ENCODE measurements at regions not wholly inside any gene's neighbourhood (a gene's known extent, or its start where the extent isn't known, plus 50 kb on each side); places are given as distances from the start of the nearest gene placed in this dataset.
A peak's percentile ranks its signal among the peaks of the same experiment; 100 is the strongest.

DNA sequence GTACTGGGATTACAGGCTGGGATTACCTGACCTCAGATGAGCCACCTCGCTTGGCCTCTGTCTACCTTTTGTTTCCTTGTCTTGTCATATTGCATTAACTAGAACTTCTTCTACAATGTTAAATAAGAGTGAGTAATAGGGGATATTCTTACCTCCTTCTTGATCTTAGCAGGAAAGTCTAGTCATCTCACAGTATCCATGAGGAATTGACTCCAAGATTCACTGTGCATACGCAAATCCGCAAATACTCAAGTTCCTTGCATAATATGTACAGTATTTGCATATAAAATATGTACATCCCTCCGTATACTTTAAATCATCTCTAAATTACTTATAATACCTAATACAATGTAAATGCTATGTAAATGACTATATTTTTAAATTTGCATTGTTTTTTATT, 78.3 kb downstream of the POLR1D start:
- ChIA-PET CTCF (ENCODE audit: partially characterized antibody) (no interaction called here), POLR2A (ENCODE audit: partially characterized antibody) (no interaction called here)
- H3K9me3 Mint-ChIP-seq, result peaks cover 0 to 40% (median 30%) of the 10 kb centered on the region in 8 donors
- Histone ChIP-seq H3K4me3 (ENCODE audit: low read length in 2 of 2) (no peak overlapping the region), H3K27me3 (ENCODE audit: insufficient read depth, low read length) (no peaks in the 10 kb centered on the region), H3K4me1 (ENCODE audit: insufficient read depth, low read length) (no peaks in the 10 kb centered on the region), H3K9me3 (ENCODE audit: control insufficient read depth in 1 of 2, low read length in 2 of 2) (peaks cover 0 to 3% of the 10 kb centered on the region in 2 donors), H3K36me3 (ENCODE audit: insufficient read depth, low read length) (no peaks in the 10 kb centered on the region), H3K27ac (ENCODE audit: low read depth, low read length) (no peak overlapping the region)
- H3K27me3 Mint-ChIP-seq, result peaks cover 3 to 19% of the 10 kb centered on the region in 2 donors
- no peak overlapping the region for H3K27ac Mint-ChIP-seq
- H3K4me1 Mint-ChIP-seq, result peaks cover 2 to 11% (median 5%) of the 10 kb centered on the region in 4 donors
- H3K36me3 Mint-ChIP-seq, result peaks cover 3 to 15% of the 10 kb centered on the region in 2 donors
- no peak for DNase-seq
- no peak overlapping the region for H3K4me3 Mint-ChIP-seq
- intact Hi-C loops (cut with micrococcal nuclease), result no loop called here

DNA sequence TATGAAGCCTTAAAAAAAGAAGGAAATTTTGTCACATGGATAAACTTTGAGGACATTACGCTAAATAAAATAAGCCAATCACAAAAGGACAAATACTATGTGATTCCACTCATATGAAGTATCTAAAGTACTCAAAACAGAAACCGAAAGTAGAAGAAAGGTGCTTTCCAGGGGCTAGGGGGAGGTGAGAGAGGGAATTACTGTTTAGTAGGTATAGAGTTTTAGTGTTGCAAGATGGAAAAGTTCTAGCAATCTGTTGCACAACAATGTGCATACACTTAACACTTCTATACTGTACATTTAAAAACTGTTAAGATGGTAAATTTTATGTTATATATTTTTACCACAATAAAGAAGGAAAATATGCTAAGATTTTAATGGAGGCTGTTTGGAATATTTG, 83.0 kb downstream of the POLR1D start:
- H3K9me3 Mint-ChIP-seq, result peaks cover 0 to 52% (median 37%) of the 10 kb centered on the region in 8 donors
- Histone ChIP-seq H3K36me3 (ENCODE audit: insufficient read depth, low read length) (no peaks in the 10 kb centered on the region), H3K9me3 (ENCODE audit: control insufficient read depth in 1 of 2, low read length in 2 of 2) (peaks cover 0 to 3% of the 10 kb centered on the region in 2 donors), H3K27me3 (ENCODE audit: insufficient read depth, low read length) (no peaks in the 10 kb centered on the region), H3K4me1 (ENCODE audit: insufficient read depth, low read length) (no peaks in the 10 kb centered on the region), H3K4me3 (ENCODE audit: low read length in 2 of 2) (no peak overlapping the region), H3K27ac (ENCODE audit: low read depth, low read length) (no peak overlapping the region)
- ChIA-PET POLR2A (ENCODE audit: partially characterized antibody) (no interaction called here), CTCF (ENCODE audit: partially characterized antibody) (no interaction called here)
- H3K4me3 Mint-ChIP-seq, result peak overlapping the region in 6 of 8 donors; percentile 1 to 75 (median 16)
- peaks cover 2 to 6% (median 5%) of the 10 kb centered on the region in 4 donors for H3K4me1 Mint-ChIP-seq
- peaks cover 8 to 34% of the 10 kb centered on the region in 2 donors for H3K27me3 Mint-ChIP-seq
- peaks cover 6 to 24% of the 10 kb centered on the region in 2 donors for H3K36me3 Mint-ChIP-seq
- intact Hi-C loops (cut with micrococcal nuclease), result no loop called here
- DNase-seq, result peak in 3 of 5 donors; percentile 8 to 19 (median 11)
- no peak overlapping the region for H3K27ac Mint-ChIP-seq

- H3K4me1 ChIP-seq (ENCODE audit: insufficient read depth, low read length), result no peaks in the 10 kb centered on the region
- Mint-ChIP-seq H3K4me3 (no peak overlapping the region), H3K27ac (no peak overlapping the region), H3K4me1 (peaks cover 2 to 6% (median 5%) of the 10 kb centered on the region in 4 donors), H3K36me3 (peaks cover 6 to 14% of the 10 kb centered on the region in 2 donors), H3K9me3 (peaks cover 0 to 28% (median 24%) of the 10 kb centered on the region in 8 donors), H3K27me3 (peaks cover 13 to 34% of the 10 kb centered on the region in 2 donors)
- H3K9me3 ChIP-seq (ENCODE audit: control insufficient read depth in 1 of 2, low read length in 2 of 2), result no peaks in the 10 kb centered on the region
- H3K27me3 ChIP-seq (ENCODE audit: insufficient read depth, low read length), result no peaks in the 10 kb centered on the region
- H3K4me3 ChIP-seq (ENCODE audit: low read length in 2 of 2), result no peak overlapping the region
- no peak overlapping the region for H3K27ac ChIP-seq (ENCODE audit: low read depth, low read length)
- H3K36me3 ChIP-seq (ENCODE audit: insufficient read depth, low read length), result no peaks in the 10 kb centered on the region
- intact Hi-C loops (cut with micrococcal nuclease), result no loop called here
- no peak for DNase-seq
- POLR2A ChIA-PET (ENCODE audit: partially characterized antibody), result no interaction called here
- CTCF ChIA-PET (ENCODE audit: partially characterized antibody), result no interaction called here
Measured at GRCh38 chr13:27708325-27708724, 84.0 kb upstream of the GSX1 start.

GRCh38 chr13:27709779-27710178, 82.5 kb upstream of the GSX1 start:
- Mint-ChIP-seq H3K27ac (no peak overlapping the region), H3K27me3 (peaks cover 13 to 28% of the 10 kb centered on the region in 2 donors), H3K36me3 (peaks cover 3 to 9% of the 10 kb centered on the region in 2 donors), H3K9me3 (peaks cover 0 to 17% (median 11%) of the 10 kb centered on the region in 8 donors), H3K4me3 (no peak overlapping the region), H3K4me1 (peaks cover 0 to 2% (median under 1%) of the 10 kb centered on the region in 4 donors)
- Histone ChIP-seq H3K9me3 (ENCODE audit: control insufficient read depth in 1 of 2, low read length in 2 of 2) (no peaks in the 10 kb centered on the region), H3K4me1 (ENCODE audit: insufficient read depth, low read length) (no peaks in the 10 kb centered on the region), H3K27ac (ENCODE audit: low read depth, low read length) (no peak overlapping the region), H3K36me3 (ENCODE audit: insufficient read depth, low read length) (no peaks in the 10 kb centered on the region), H3K4me3 (ENCODE audit: low read length in 2 of 2) (no peak overlapping the region), H3K27me3 (ENCODE audit: insufficient read depth, low read length) (no peaks in the 10 kb centered on the region)
- intact Hi-C loops (cut with micrococcal nuclease), result no loop called here
- ChIA-PET CTCF (ENCODE audit: partially characterized antibody) (interaction anchor here (1.1 to 1.4 kb wide), 2 partner anchors 9 to 303 kb away, joined by 3 to 5 read pairs; no protein-coding TSS in a partner anchor), POLR2A (ENCODE audit: partially characterized antibody) (no interaction called here)
- DNase-seq, result no peak

DNA sequence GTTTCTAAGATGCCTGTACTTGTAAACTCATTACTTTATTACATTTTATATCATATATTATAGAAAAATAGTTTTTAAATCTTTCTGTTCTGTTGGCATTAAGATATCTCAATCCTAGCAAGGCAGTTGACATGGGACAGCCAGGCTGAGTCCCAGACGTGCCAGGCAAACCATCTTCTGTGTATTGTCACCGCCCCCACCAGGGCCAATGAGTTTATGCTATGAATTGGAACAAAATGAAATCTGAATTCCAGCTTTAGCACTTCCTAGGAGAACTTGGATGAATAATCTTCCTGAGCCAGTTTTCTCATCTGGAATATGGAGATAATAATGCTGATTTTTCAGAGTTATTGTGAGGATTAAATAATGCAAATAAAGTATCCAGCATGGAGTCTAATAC, 79.9 kb upstream of the GSX1 start:
- H3K36me3 ChIP-seq (ENCODE audit: insufficient read depth, low read length), result no peaks in the 10 kb centered on the region
- peak in 3 of 5 donors; percentile 13 to 22 (median 17) for DNase-seq
- H3K4me3 Mint-ChIP-seq, result no peak overlapping the region
- H3K4me1 ChIP-seq (ENCODE audit: insufficient read depth, low read length), result no peaks in the 10 kb centered on the region
- no peaks in the 10 kb centered on the region for H3K36me3 Mint-ChIP-seq
- H3K4me1 Mint-ChIP-seq, result no peaks in the 10 kb centered on the region
- H3K27ac Mint-ChIP-seq, result no peak overlapping the region
- CTCF ChIA-PET (ENCODE audit: partially characterized antibody), result interaction anchor here (1.2 to 1.6 kb wide), 4 partner anchors 178 to 339 kb away, joined by 3 to 5 read pairs (median 4); no protein-coding TSS in a partner anchor
- H3K27ac ChIP-seq (ENCODE audit: low read depth, low read length), result no peak overlapping the region
- intact Hi-C loops (cut with micrococcal nuclease), result loop anchor here (1.0 kb wide), 2 partner anchors 262 to 337 kb away; partner anchors contain the start of gene MTIF3
- no peaks in the 10 kb centered on the region for H3K9me3 ChIP-seq (ENCODE audit: control insufficient read depth in 1 of 2, low read length in 2 of 2)
- H3K9me3 Mint-ChIP-seq, result peaks cover 0 to under 1% (median 0%) of the 10 kb centered on the region in 8 donors
- H3K27me3 Mint-ChIP-seq, result peaks cover 13 to 19% of the 10 kb centered on the region in 2 donors
- no peak overlapping the region for H3K4me3 ChIP-seq (ENCODE audit: low read length in 2 of 2)
- POLR2A ChIA-PET (ENCODE audit: partially characterized antibody), result no interaction called here
- H3K27me3 ChIP-seq (ENCODE audit: insufficient read depth, low read length), result no peaks in the 10 kb centered on the region

GRCh38 chr13:27713767-27714166, 78.5 kb upstream of the GSX1 start:
- H3K27me3 ChIP-seq (ENCODE audit: insufficient read depth, low read length), result no peaks in the 10 kb centered on the region
- Mint-ChIP-seq H3K4me1 (no peaks in the 10 kb centered on the region), H3K4me3 (no peak overlapping the region), H3K27me3 (peaks cover 6 to 9% of the 10 kb centered on the region in 2 donors), H3K9me3 (no peaks in the 10 kb centered on the region), H3K27ac (no peak overlapping the region), H3K36me3 (no peaks in the 10 kb centered on the region)
- no peak for DNase-seq
- ChIA-PET CTCF (ENCODE audit: partially characterized antibody) (interaction anchor here (0.8 to 1.6 kb wide), 9 partner anchors 9 to 340 kb away, joined by 3 to 5 read pairs (median 3); no protein-coding TSS in a partner anchor), POLR2A (ENCODE audit: partially characterized antibody) (no interaction called here)
- no peaks in the 10 kb centered on the region for H3K9me3 ChIP-seq (ENCODE audit: control insufficient read depth in 1 of 2, low read length in 2 of 2)
- no peaks in the 10 kb centered on the region for H3K4me1 ChIP-seq (ENCODE audit: insufficient read depth, low read length)
- no peaks in the 10 kb centered on the region for H3K36me3 ChIP-seq (ENCODE audit: insufficient read depth, low read length)
- intact Hi-C loops (cut with micrococcal nuclease), result no loop called here
- no peak overlapping the region for H3K4me3 ChIP-seq (ENCODE audit: low read length in 2 of 2)
- no peak overlapping the region for H3K27ac ChIP-seq (ENCODE audit: low read depth, low read length)

DNA sequence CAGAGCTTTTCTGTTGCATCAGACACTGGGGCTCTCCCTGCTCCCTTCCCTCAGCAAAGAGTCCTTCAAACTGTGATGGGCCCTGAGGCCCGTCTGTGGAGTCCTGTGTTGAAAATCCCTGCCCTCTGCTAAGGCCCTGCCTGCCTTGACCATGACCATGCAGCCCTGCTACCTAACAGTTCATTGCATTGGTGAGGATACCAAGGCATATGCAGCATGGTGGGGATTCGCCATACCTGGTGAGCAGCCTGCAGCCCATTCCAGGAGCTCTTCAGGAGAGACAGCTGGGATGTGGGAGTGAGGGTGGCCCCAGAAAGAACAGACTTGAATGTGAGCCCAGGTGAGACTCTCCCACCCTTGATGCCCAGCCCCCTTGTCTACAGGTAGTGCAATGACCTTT, 70.6 kb upstream of the GSX1 start:
- intact Hi-C loops (cut with micrococcal nuclease), result no loop called here
- H3K9me3 Mint-ChIP-seq, result no peaks in the 10 kb centered on the region
- H3K36me3 Mint-ChIP-seq, result no peaks in the 10 kb centered on the region

More for the DNA sequence above, 70.6 kb upstream of the GSX1 start:
- ChIA-PET POLR2A (ENCODE audit: partially characterized antibody) (no interaction called here), CTCF (ENCODE audit: partially characterized antibody) (no interaction called here)
- Mint-ChIP-seq H3K27ac (no peak overlapping the region), H3K4me3 (no peak overlapping the region), H3K4me1 (no peaks in the 10 kb centered on the region), H3K27me3 (peaks cover 6 to 12% of the 10 kb centered on the region in 2 donors)
- Histone ChIP-seq H3K4me1 (ENCODE audit: insufficient read depth, low read length) (no peaks in the 10 kb centered on the region), H3K9me3 (ENCODE audit: control insufficient read depth in 1 of 2, low read length in 2 of 2) (no peaks in the 10 kb centered on the region), H3K4me3 (ENCODE audit: low read length in 2 of 2) (no peak overlapping the region), H3K27ac (ENCODE audit: low read depth, low read length) (no peak overlapping the region), H3K27me3 (ENCODE audit: insufficient read depth, low read length) (peaks cover 4% of the 10 kb centered on the region), H3K36me3 (ENCODE audit: insufficient read depth, low read length) (no peaks in the 10 kb centered on the region)
- no peak for DNase-seq

All from CD4-positive, alpha-beta memory T cell (primary cell).